Activated CD8-positive, alpha-beta memory T cell treated with anti-CD3 and anti-CD28 coated beads for 36 hours (primary cell): ENCODE measurements at regions not wholly inside any gene's neighbourhood (a gene's known extent, or its start where the extent isn't known, plus 50 kb on each side); places are given as distances from the start of the nearest gene placed in this dataset.

Source experiments
- CTCF ChIA-PET: fragments of 350-600 bp; sonication (Branson Sonifier 250); formaldehyde crosslinking; loops from one replicate; lab custom pipeline; 2021; ENCODE audit warnings: antibody characterized with exemption; lab: Charles Lee
- POLR2A ChIA-PET: fragments of 350-600 bp; sonication (Branson Sonifier 250); formaldehyde crosslinking; loops from one replicate; lab custom pipeline; 2021; ENCODE audit warnings: antibody characterized with exemption; lab: Charles Lee

GRCh38 chr10:108788891-108789290 is 1134.4 kb downstream of the XPNPEP1 start:
- POLR2A ChIA-PET: no interaction called here
- CTCF ChIA-PET: no interaction called here

- CTCF ChIA-PET: no interaction called here
- POLR2A ChIA-PET: no interaction called here
These were observed 1135.4 kb downstream of the XPNPEP1 start for GRCh38 chr10:108787932-108788331.

- CTCF ChIA-PET: no interaction called here
- POLR2A ChIA-PET: no interaction called here
These were observed 1138.3 kb downstream of the XPNPEP1 start for GRCh38 chr10:108785011-108785410.

- ChIA-PET POLR2A (no interaction called here), CTCF (no interaction called here)
These were observed 1138.8 kb downstream of the XPNPEP1 start for GRCh38 chr10:108784534-108784933.

- ChIA-PET CTCF (no interaction called here), POLR2A (no interaction called here)
These were observed 1139.4 kb downstream of the XPNPEP1 start for GRCh38 chr10:108783897-108784296.

GRCh38 chr10:108782411-108782810 is 1140.9 kb downstream of the XPNPEP1 start:
- ChIA-PET POLR2A (no interaction called here), CTCF (no interaction called here)

GRCh38 chr10:108779501-108779900 is 1143.8 kb downstream of the XPNPEP1 start:
- ChIA-PET CTCF (no interaction called here), POLR2A (no interaction called here)

- CTCF ChIA-PET: no interaction called here
These were observed 1147.3 kb downstream of the XPNPEP1 start for GRCh38 chr10:108775911-108776475.

GRCh38 chr10:108771106-108771505 is 1152.2 kb downstream of the XPNPEP1 start:
- ChIA-PET CTCF (no interaction called here), POLR2A (no interaction called here)

More at GRCh38 chr10:108775911-108776475, 1147.3 kb downstream of the XPNPEP1 start:
- POLR2A ChIA-PET: no interaction called here

- ChIA-PET POLR2A (no interaction called here), CTCF (no interaction called here)
These were observed 1157.5 kb downstream of the XPNPEP1 start for GRCh38 chr10:108765794-108766193.

- ChIA-PET POLR2A (no interaction called here), CTCF (no interaction called here)
These were observed 1165.4 kb downstream of the XPNPEP1 start for GRCh38 chr10:108757946-108758345.

- ChIA-PET POLR2A (no interaction called here), CTCF (no interaction called here)
These were observed 1167.7 kb downstream of the XPNPEP1 start for GRCh38 chr10:108755646-108756045.

GRCh38 chr10:108753326-108753725 is 1170.0 kb downstream of the XPNPEP1 start:
- ChIA-PET CTCF (no interaction called here), POLR2A (no interaction called here)

GRCh38 chr10:108749042-108749441 is 1174.3 kb downstream of the XPNPEP1 start:
- ChIA-PET POLR2A (no interaction called here), CTCF (no interaction called here)

- CTCF ChIA-PET: no interaction called here
- POLR2A ChIA-PET: no interaction called here
These were observed 1187.2 kb downstream of the XPNPEP1 start for GRCh38 chr10:108736111-108736510.

- CTCF ChIA-PET: no interaction called here
- POLR2A ChIA-PET: no interaction called here
These were observed 1187.9 kb downstream of the XPNPEP1 start for GRCh38 chr10:108735380-108735779.

GRCh38 chr10:108721874-108722273 is 1201.4 kb downstream of the XPNPEP1 start:
- ChIA-PET POLR2A (no interaction called here), CTCF (no interaction called here)

GRCh38 chr10:108716352-108716751 is 1207.0 kb downstream of the XPNPEP1 start:
- ChIA-PET POLR2A (no interaction called here), CTCF (no interaction called here)

GRCh38 chr10:108709927-108710722 is 1213.2 kb downstream of the XPNPEP1 start:
- CTCF ChIA-PET: no interaction called here

GRCh38 chr10:108708363-108708762 is 1214.9 kb downstream of the XPNPEP1 start:
- POLR2A ChIA-PET: no interaction called here

More at GRCh38 chr10:108709927-108710722, 1213.2 kb downstream of the XPNPEP1 start:
- POLR2A ChIA-PET: no interaction called here

GRCh38 chr10:108696792-108697477 is 1226.4 kb downstream of the XPNPEP1 start:
- POLR2A ChIA-PET: no interaction called here
- CTCF ChIA-PET: no interaction called here

More at GRCh38 chr10:108708363-108708762, 1214.9 kb downstream of the XPNPEP1 start:
- CTCF ChIA-PET: no interaction called here
